ENCODE measurements at regions not wholly inside any gene's neighbourhood (a gene's known extent, or its start where the extent isn't known, plus 50 kb on each side); places are given as distances from the start of the nearest gene placed in this dataset.

DNA sequence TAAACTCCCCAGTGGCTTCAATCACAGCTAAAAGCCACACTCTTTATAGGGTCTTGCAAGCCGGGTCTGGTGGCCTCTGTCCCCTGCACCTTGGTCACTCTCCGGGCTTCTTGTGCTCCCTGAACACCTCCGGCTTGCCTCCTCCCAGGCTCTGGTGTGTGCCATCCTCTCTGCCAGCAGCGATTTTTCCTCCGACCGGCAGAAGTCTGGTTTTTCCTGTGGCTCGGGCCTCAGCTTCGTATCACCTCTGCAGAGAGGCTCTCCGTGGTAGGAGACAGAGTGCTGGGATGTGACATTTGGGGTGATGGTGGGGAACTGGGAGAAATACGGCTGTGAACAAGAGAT, 58.8 kb upstream of the HPCAL1 start:
- H3K4me3 Mint-ChIP-seq, result no peak overlapping the region
- ATAC-seq (replicated peaks), result no peak
- H3K36me3 Mint-ChIP-seq (ENCODE audit: low read depth), result no peaks in the 10 kb centered on the region
- H3K9me3 Mint-ChIP-seq, result no peaks in the 10 kb centered on the region
- no peak overlapping the region for H3K27ac Mint-ChIP-seq
- no peaks in the 10 kb centered on the region for H3K4me1 Mint-ChIP-seq
- H3K27me3 Mint-ChIP-seq, result no peaks in the 10 kb centered on the region

DNA sequence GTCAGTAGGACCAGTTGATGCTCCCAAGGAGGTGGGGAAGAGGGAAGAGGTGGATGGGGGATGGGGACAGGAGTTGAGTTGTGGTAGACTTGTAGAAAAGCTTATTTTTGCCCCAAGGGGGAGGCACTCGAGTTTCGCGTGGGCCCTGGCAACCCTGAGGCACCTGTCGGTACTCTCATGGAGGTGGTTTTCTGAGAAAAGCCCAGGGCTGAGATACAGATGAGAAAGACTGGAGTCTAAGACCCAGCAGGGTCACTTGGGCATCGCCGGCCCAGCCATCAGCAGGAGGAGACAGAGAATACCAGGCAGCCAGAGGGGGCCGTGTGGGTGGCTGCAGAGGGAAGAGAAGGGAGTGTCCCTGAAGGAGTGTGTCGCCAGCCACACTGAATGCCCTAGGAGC, 57.7 kb upstream of the HPCAL1 start:
- ATAC-seq (replicated peaks), result no peak
- H3K27me3 Mint-ChIP-seq, result no peaks in the 10 kb centered on the region
- H3K4me1 Mint-ChIP-seq, result no peaks in the 10 kb centered on the region
- no peaks in the 10 kb centered on the region for H3K36me3 Mint-ChIP-seq (ENCODE audit: low read depth)
- H3K27ac Mint-ChIP-seq, result no peak overlapping the region
- H3K9me3 Mint-ChIP-seq, result no peaks in the 10 kb centered on the region
- H3K4me3 Mint-ChIP-seq, result no peak overlapping the region

- Mint-ChIP-seq H3K27me3 (no peaks in the 10 kb centered on the region), H3K27ac (no peak overlapping the region), H3K9me3 (no peaks in the 10 kb centered on the region), H3K36me3 (ENCODE audit: low read depth) (no peaks in the 10 kb centered on the region), H3K4me1 (no peaks in the 10 kb centered on the region), H3K4me3 (no peak overlapping the region)
- ATAC-seq (replicated peaks), result no peak
Observed at GRCh38 chr2:10245661-10246060, 57.0 kb upstream of the HPCAL1 start.

DNA sequence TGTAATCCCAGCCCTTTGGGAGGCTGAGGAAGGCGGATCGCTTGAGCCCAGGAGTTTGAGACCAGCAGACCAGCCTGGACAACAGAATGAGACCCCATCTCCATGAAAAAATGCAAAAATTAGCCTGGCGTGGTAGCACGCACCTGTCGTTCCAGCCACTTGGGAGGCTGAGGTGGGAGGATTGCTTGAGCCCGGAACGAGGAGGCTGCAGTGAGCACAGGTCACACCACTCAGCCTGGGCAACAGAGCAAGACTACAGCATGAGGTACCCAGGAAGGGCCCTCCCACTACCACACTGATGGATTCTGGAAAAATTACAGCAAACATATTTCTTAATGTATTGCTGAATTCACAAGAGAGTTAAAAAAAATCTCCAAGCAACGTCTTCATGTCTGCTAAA, 56.3 kb upstream of the HPCAL1 start:
- no peak for ATAC-seq (replicated peaks)
- H3K4me1 Mint-ChIP-seq, result no peaks in the 10 kb centered on the region
- H3K27ac Mint-ChIP-seq, result no peak overlapping the region
- H3K27me3 Mint-ChIP-seq, result no peaks in the 10 kb centered on the region
- no peaks in the 10 kb centered on the region for H3K36me3 Mint-ChIP-seq (ENCODE audit: low read depth)
- no peak overlapping the region for H3K4me3 Mint-ChIP-seq
- H3K9me3 Mint-ChIP-seq, result no peaks in the 10 kb centered on the region

GRCh38 chr2:10246831-10247230, 55.9 kb upstream of the HPCAL1 start:
- Mint-ChIP-seq H3K27me3 (no peaks in the 10 kb centered on the region), H3K36me3 (ENCODE audit: low read depth) (no peaks in the 10 kb centered on the region), H3K27ac (no peak overlapping the region), H3K9me3 (no peaks in the 10 kb centered on the region), H3K4me1 (no peaks in the 10 kb centered on the region), H3K4me3 (no peak overlapping the region)
- ATAC-seq (replicated peaks), result no peak

DNA sequence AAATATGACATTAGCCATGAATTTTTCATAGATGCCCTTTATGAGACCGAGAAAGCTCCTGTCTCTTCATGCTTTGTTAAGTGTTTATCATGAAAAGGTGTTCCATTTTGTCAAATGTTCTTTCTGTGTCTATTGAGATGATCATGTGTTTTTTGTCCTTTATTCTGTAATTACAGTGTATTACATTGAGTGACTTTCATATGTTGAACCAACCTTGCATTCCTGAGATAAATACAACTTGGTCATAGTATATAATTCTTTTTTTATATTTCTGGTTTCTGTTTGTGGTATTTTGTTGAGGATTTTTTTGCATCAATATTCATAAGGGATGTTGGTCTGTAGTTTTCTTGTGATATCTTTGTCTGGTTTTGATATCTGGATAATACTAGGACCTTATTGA, 52.9 kb upstream of the HPCAL1 start:
- Mint-ChIP-seq H3K4me1 (no peaks in the 10 kb centered on the region), H3K9me3 (no peaks in the 10 kb centered on the region), H3K27me3 (no peaks in the 10 kb centered on the region), H3K36me3 (ENCODE audit: low read depth) (no peaks in the 10 kb centered on the region), H3K4me3 (no peak overlapping the region), H3K27ac (no peak overlapping the region)
- no peak for ATAC-seq (replicated peaks)

DNA sequence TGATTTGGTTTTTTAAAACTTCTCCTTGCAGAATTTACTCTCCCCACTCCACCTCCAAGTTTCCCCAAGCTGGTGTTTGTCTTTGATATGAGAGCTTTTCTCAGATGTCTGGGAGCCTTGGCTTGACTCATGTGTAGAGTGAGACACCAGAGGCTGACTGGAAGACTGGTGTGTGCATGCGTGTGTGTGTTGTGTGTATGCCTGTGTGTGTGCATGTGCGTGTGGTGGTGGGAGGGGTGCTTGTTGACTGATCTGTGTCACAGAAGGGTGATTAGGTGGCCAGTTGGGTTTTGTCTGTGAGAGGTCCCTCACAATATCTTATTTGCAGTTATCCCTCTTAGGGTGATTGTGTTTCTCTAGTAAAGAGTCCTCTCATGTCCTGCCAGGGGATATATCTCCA, 50.5 kb upstream of the HPCAL1 start:
- Mint-ChIP-seq H3K4me1 (no peaks in the 10 kb centered on the region), H3K36me3 (ENCODE audit: low read depth) (no peaks in the 10 kb centered on the region), H3K4me3 (no peak overlapping the region), H3K27me3 (peaks cover 1% of the 10 kb centered on the region), H3K27ac (no peak overlapping the region), H3K9me3 (no peaks in the 10 kb centered on the region)
- ATAC-seq (replicated peaks), result no peak

DNA sequence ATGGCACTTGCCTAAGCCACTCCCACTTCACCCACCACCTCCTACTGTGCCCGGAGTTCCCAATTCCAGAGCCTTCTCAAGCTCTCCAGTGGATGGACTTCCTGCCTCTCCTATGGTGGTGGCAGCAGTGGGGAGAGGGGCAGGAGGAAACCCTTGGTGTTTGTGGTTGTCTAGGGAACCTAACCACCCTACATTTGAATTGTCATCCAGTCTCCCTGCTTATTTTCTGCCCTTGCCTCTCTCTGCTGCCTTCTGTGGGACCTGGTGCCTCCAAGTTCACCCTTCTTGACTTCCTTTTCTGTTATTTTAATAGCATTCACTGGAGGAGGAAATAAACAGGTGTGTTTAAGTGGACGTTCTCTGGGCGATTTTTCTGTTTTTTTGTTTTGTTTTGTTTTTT, 50.0 kb upstream of the HPCAL1 start:
- ATAC-seq (replicated peaks), result no peak
- Mint-ChIP-seq H3K27me3 (peaks cover 2% of the 10 kb centered on the region), H3K4me3 (no peak overlapping the region), H3K27ac (no peak overlapping the region), H3K4me1 (no peaks in the 10 kb centered on the region), H3K36me3 (ENCODE audit: low read depth) (no peaks in the 10 kb centered on the region), H3K9me3 (no peaks in the 10 kb centered on the region)
